Esophagus muscularis mucosa (tissue), 4 donors: ENCODE measurements at regions not wholly inside any gene's neighbourhood (a gene's known extent, or its start where the extent isn't known, plus 50 kb on each side); places are given as distances from the start of the nearest gene placed in this dataset.

Experiments
- DNase-seq: peaks from one replicate; pipeline ENCODE4 v3.0.0-alpha.2; 2017; ENCODE audit errors: extremely low spot score
- H3K27ac ChIP-seq, 4 donors: fragments of 200-600 bp; sonication (generic); replicated peaks in 1 of 4; 1 replicate in 3 of 4; 2 replicates in 1 of 4; pipeline ENCODE4 v1.5.1; 2016 to 2019; ENCODE audit warnings: mild to moderate bottlenecking in 1 of 4
- H3K27me3 ChIP-seq, 4 donors: fragments of 200-600 bp; sonication (generic); one replicate each; pipeline versions ENCODE4 v1.5.1 to v1.6.0; 2016 to 2019
- H3K36me3 ChIP-seq, 4 donors: fragments of 200-600 bp; sonication (generic); one replicate each; pipeline ENCODE4 v1.5.1; 2016 to 2019
- H3K4me1 ChIP-seq, 4 donors: fragments of 200-600 bp; sonication (generic); one replicate each; pipeline ENCODE4 v1.5.1; 2016 to 2019
- H3K4me3 ChIP-seq, 4 donors: fragments of 200-600 bp; sonication (generic); 1 replicate in 2 of 4; 2 replicates in 2 of 4; pipeline ENCODE4 v1.5.1; 2016 to 2019; ENCODE audit warnings: mild to moderate bottlenecking in 4 of 4, moderate library complexity in 1 of 4
- H3K9me3 ChIP-seq, 4 donors: fragments of 200-600 bp; sonication (generic); 1 replicate in 3 of 4; 2 replicates in 1 of 4; pipeline ENCODE4 v1.5.1; 2016 to 2019
- EP300 ChIP-seq: sonication (generic); formaldehyde crosslinking; IDR thresholded peaks from one replicate; pipeline ENCODE4 v1.6.1; 2017; ENCODE audit warnings: antibody characterized with exemption
- POLR2A ChIP-seq: fragments of 450-650 bp; IDR thresholded peaks from one replicate; pipeline ENCODE4 v1.6.1; 2017; ENCODE audit warnings: antibody characterized with exemption, moderate library complexity, mild to moderate bottlenecking, low read depth
- POLR2AphosphoS5 ChIP-seq, 2 donors: sonication (generic); formaldehyde crosslinking; IDR thresholded peaks; one replicate each; pipeline ENCODE4 v1.6.1; 2017; ENCODE audit warnings: antibody characterized with exemption in 2 of 2
- WGBS: methylation state at CpG from one replicate; pipeline ENCODE4 v1.1.5; 2018; 5-methylcytosine and 5-hydroxymethylcytosine counted together
- intact Hi-C: fragments of 100-400 bp; cut with DNase I; formaldehyde crosslinking; loops from one replicate; pipeline ENCODE4 v1.15.1; 2023
- TF ChIP-seq, protein P1 (sequence below), 3 experiments: fragments of 200-600 bp in 2 of 3; fragments of 450-650 bp in 1 of 3; sonication (generic) in 2 of 3; IDR thresholded peaks; one replicate each; pipeline ENCODE4 v1.5.1; 2017 to 2019; ENCODE audit warnings: antibody characterized with exemption in 3 of 3, mild to moderate bottlenecking in 2 of 3, moderate library complexity in 1 of 3

DNA sequence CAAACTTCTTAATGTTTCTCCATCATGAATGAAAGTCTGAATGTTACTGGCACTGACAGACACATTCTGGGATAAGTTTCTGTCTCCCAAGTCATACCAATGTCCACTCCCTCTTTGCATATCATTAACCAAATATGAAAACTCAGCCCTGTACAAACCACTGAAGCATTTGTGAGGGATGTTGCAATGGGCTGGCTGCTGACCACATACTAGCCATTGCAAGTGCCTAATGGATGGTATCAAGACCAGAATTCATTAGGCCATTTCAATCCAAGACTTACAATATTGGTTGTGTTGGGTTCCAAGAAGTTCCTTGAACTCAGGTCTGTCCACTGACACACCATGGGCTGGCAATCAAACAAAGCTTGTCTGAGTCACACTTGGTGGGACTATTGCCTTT, 73.8 kb downstream of the CBLN2 start:
- Histone ChIP-seq H3K4me3 (no peak overlapping the region), H3K27ac (no peak overlapping the region), H3K36me3 (no peaks in the 10 kb centered on the region), H3K9me3 (no peaks in the 10 kb centered on the region), H3K27me3 (no peaks in the 10 kb centered on the region), H3K4me1 (no peaks in the 10 kb centered on the region)
- no peak for TF ChIP-seq EP300
- TF ChIP-seq POLR2A = no peak
- TF ChIP-seq, protein P1, sequence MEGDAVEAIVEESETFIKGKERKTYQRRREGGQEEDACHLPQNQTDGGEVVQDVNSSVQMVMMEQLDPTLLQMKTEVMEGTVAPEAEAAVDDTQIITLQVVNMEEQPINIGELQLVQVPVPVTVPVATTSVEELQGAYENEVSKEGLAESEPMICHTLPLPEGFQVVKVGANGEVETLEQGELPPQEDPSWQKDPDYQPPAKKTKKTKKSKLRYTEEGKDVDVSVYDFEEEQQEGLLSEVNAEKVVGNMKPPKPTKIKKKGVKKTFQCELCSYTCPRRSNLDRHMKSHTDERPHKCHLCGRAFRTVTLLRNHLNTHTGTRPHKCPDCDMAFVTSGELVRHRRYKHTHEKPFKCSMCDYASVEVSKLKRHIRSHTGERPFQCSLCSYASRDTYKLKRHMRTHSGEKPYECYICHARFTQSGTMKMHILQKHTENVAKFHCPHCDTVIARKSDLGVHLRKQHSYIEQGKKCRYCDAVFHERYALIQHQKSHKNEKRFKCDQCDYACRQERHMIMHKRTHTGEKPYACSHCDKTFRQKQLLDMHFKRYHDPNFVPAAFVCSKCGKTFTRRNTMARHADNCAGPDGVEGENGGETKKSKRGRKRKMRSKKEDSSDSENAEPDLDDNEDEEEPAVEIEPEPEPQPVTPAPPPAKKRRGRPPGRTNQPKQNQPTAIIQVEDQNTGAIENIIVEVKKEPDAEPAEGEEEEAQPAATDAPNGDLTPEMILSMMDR (IDR thresholded peaks at IDR 0.05) = no peak
- TF ChIP-seq POLR2AphosphoS5 (IDR thresholded peaks at IDR 0.05) = no peak
- intact Hi-C loops = no loop called here
- no peak for DNase-seq

DNA sequence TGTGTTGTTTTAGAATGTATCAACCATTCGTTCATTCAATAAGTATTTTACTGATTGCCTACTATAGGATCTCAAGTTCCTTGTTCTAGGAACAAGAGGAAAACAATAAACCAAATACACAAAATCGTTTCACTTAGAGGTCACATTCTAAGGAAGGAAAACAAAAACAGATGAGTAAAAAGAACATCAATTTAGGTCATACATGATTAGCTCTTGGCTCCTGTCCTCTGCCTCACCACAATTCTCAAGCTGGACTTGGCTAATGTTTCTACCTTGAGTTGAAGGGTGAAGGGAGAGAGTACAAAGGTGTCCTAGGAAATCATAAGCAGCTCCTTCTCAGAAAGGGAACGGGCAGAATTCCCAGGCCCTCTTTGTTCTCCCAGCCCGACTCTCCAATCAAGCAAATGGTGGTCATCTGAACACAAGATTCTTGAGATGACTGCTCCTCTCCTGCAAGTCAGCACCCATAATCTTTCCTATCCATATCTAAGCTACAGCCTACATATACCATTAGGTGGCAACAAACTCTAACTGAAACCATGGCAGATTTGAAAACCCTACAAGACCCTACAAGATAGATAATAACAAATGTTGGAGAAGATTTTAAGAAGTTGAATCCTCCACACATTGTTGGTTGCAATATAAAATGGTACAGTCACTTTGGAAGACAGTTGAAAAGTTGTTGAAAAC, 76.0 kb downstream of the CBLN2 start:
- no peak for DNase-seq
- H3K4me3 ChIP-seq = no peak overlapping the region
- TF ChIP-seq, protein P1 (IDR thresholded peaks at IDR 0.05) = no peak
- TF ChIP-seq EP300 (no peak), POLR2A (no peak)
- no peaks in the 10 kb centered on the region for H3K9me3 ChIP-seq
- 48% methylated on average over 4 of the region's 4 CpGs for WGBS
- no peak overlapping the region for H3K27ac ChIP-seq
- intact Hi-C loops = no loop called here
- H3K4me1 ChIP-seq = no peaks in the 10 kb centered on the region
- no peaks in the 10 kb centered on the region for H3K27me3 ChIP-seq
- no peaks in the 10 kb centered on the region for H3K36me3 ChIP-seq

DNA sequence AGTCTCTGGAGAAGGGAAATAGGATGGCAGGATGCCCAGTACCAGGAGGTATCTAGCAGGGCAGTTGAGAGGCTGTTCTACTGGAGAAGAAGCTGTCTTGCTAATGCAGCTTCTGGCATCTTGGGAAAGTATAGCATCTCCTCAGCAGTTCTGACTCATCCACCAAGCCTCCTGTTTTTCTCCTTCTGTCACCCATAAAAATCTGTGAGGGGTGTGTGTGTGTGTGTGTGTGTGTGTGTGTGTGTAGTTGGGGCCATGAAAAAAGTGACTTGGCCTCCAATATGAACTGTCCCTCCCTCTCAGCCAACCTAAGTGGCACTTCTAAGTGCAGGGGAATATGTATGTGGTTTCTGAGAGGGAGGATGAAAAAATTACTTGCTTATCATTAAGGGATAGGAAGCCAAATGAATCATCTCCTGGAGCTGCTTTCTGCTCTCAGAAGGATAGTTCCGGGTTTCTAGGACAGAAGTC, 83.9 kb downstream of the CBLN2 start:
- no peak overlapping the region for H3K4me3 ChIP-seq
- TF ChIP-seq POLR2AphosphoS5 (IDR thresholded peaks at IDR 0.05) = no peak
- TF ChIP-seq POLR2A = no peak
- TF ChIP-seq EP300 = no peak
- TF ChIP-seq, protein P1 (IDR thresholded peaks at IDR 0.05) = no peak
- 85% methylated on average over 1 of the region's 1 CpG for WGBS
- intact Hi-C loops = no loop called here
- H3K9me3 ChIP-seq = no peaks in the 10 kb centered on the region
- no peaks in the 10 kb centered on the region for H3K27me3 ChIP-seq
- H3K27ac ChIP-seq = no peak overlapping the region
- no peak for DNase-seq
- no peaks in the 10 kb centered on the region for H3K36me3 ChIP-seq
- no peaks in the 10 kb centered on the region for H3K4me1 ChIP-seq

GRCh38 chr18:72458271-72458670, 85.9 kb downstream of the CBLN2 start:
- no peak overlapping the region for H3K4me3 ChIP-seq
- intact Hi-C loops = no loop called here
- DNase-seq = no peak
- H3K4me1 ChIP-seq = no peaks in the 10 kb centered on the region
- no peak for TF ChIP-seq POLR2AphosphoS5 (IDR thresholded peaks at IDR 0.05)
- no peak for TF ChIP-seq EP300
- TF ChIP-seq, protein P1 (IDR thresholded peaks at IDR 0.05) = no peak
- TF ChIP-seq POLR2A = no peak
- no peaks in the 10 kb centered on the region for H3K27me3 ChIP-seq
- no peak overlapping the region for H3K27ac ChIP-seq
- no peaks in the 10 kb centered on the region for H3K36me3 ChIP-seq
- no peaks in the 10 kb centered on the region for H3K9me3 ChIP-seq

GRCh38 chr18:72456802-72457201, 87.3 kb downstream of the CBLN2 start:
- intact Hi-C loops = no loop called here
- Histone ChIP-seq H3K36me3 (no peaks in the 10 kb centered on the region), H3K4me3 (no peak overlapping the region), H3K27me3 (no peaks in the 10 kb centered on the region), H3K4me1 (no peaks in the 10 kb centered on the region), H3K9me3 (no peaks in the 10 kb centered on the region), H3K27ac (no peak overlapping the region)
- TF ChIP-seq POLR2AphosphoS5 (IDR thresholded peaks at IDR 0.05) (no peak), EP300 (no peak), POLR2A (no peak)
- TF ChIP-seq, protein P1 (IDR thresholded peaks at IDR 0.05) = no peak
- 58% methylated on average over 1 of the region's 1 CpG for WGBS
- no peak for DNase-seq
